Vagina (tissue), 2 donors: ENCODE measurements at regions not wholly inside any gene's neighbourhood (a gene's known extent, or its start where the extent isn't known, plus 50 kb on each side); places are given as distances from the start of the nearest gene placed in this dataset.

Experiments used
- DNase-seq, 2 donors: peaks; one replicate each; pipeline ENCODE4 v3.0.0-alpha.2; 2017; ENCODE audit errors: extremely low spot score in 2 of 2
- H3K27ac ChIP-seq: fragments of 200-600 bp; sonication (generic); one replicate; pipeline ENCODE4 v1.5.1; 2019
- H3K27me3 ChIP-seq: fragments of 200-600 bp; sonication (generic); one replicate; pipeline ENCODE4 v1.5.1; 2019
- H3K36me3 ChIP-seq, 2 donors: fragments of 200-600 bp; sonication (generic); one replicate each; pipeline ENCODE4 v1.5.1; 2017 to 2019
- H3K4me1 ChIP-seq: fragments of 200-600 bp; sonication (generic); one replicate; pipeline ENCODE4 v1.5.1; 2019
- H3K4me3 ChIP-seq, 2 donors: fragments of 200-600 bp; sonication (generic); 1 replicate in 1 of 2; 2 replicates in 1 of 2; pipeline ENCODE4 v1.5.1; 2016 to 2019
- H3K9me3 ChIP-seq: fragments of 200-600 bp; sonication (generic); one replicate; pipeline ENCODE4 v1.5.1; 2019
- CTCF ChIP-seq, 3 experiments: fragments of 450-650 bp in 2 of 3; fragments of 200-600 bp in 1 of 3; sonication (generic) in 1 of 3; IDR thresholded peaks; one replicate each; pipeline ENCODE4 v1.5.1; 2017 to 2019; ENCODE audit warnings: antibody characterized with exemption in 3 of 3, mild to moderate bottlenecking in 2 of 3, moderate library complexity in 2 of 3
- POLR2A ChIP-seq, 2 donors: fragments of 450-650 bp; IDR thresholded peaks; one replicate each; pipeline ENCODE4 v1.6.1; 2017; ENCODE audit warnings: antibody characterized with exemption in 2 of 2, mild to moderate bottlenecking in 2 of 2, moderate library complexity in 2 of 2
- POLR2AphosphoS5 ChIP-seq, 2 donors: sonication (generic); formaldehyde crosslinking; IDR thresholded peaks; one replicate each; pipeline ENCODE4 v1.9.0; 2017; ENCODE audit warnings: antibody characterized with exemption in 2 of 2, mild to moderate bottlenecking in 2 of 2, low read depth in 1 of 2; ENCODE audit not compliant: insufficient read depth in 1 of 2
- intact Hi-C: fragments of 100-400 bp; cut with DNase I; formaldehyde crosslinking; loops from one replicate; pipeline ENCODE4 v1.15.1; 2023

- Histone ChIP-seq H3K9me3 (no peaks in the 10 kb centered on the region), H3K36me3 (no peaks in the 10 kb centered on the region), H3K4me1 (peaks cover 23% of the 10 kb centered on the region), H3K4me3 (no peak overlapping the region), H3K27me3 (no peaks in the 10 kb centered on the region), H3K27ac (no peak overlapping the region)
- TF ChIP-seq POLR2A (IDR thresholded peaks at IDR 0.05) (no peak), CTCF (IDR thresholded peaks at IDR 0.05) (no peak), POLR2AphosphoS5 (IDR thresholded peaks at IDR 0.05; ENCODE audit: insufficient read depth in 1 of 2, low read depth in 1 of 2) (no peak)
- intact Hi-C loops: no loop called here
- no peak for DNase-seq
Observed at GRCh38 chr14:30225176-30225575, 297.5 kb upstream of the PRKD1 start.

- peaks cover 23% of the 10 kb centered on the region for H3K4me1 ChIP-seq
- H3K9me3 ChIP-seq: no peaks in the 10 kb centered on the region
- no peak for DNase-seq
- H3K27me3 ChIP-seq: no peaks in the 10 kb centered on the region
- intact Hi-C loops: no loop called here
- H3K36me3 ChIP-seq: no peaks in the 10 kb centered on the region
- TF ChIP-seq CTCF (IDR thresholded peaks at IDR 0.05) (no peak), POLR2AphosphoS5 (IDR thresholded peaks at IDR 0.05; ENCODE audit: insufficient read depth in 1 of 2, low read depth in 1 of 2) (no peak), POLR2A (IDR thresholded peaks at IDR 0.05) (no peak)
- H3K27ac ChIP-seq: no peak overlapping the region
- no peak overlapping the region for H3K4me3 ChIP-seq
Observed at GRCh38 chr14:30227436-30227835, 299.8 kb upstream of the PRKD1 start.

GRCh38 chr14:30227876-30228275 is 300.2 kb upstream of the PRKD1 start:
- Histone ChIP-seq H3K27me3 (no peaks in the 10 kb centered on the region), H3K4me1 (peaks cover 23% of the 10 kb centered on the region), H3K27ac (no peak overlapping the region), H3K36me3 (no peaks in the 10 kb centered on the region), H3K4me3 (no peak overlapping the region), H3K9me3 (no peaks in the 10 kb centered on the region)
- peak in 1 of 2 donors; percentile 21 for TF ChIP-seq POLR2AphosphoS5 (IDR thresholded peaks at IDR 0.05; ENCODE audit: insufficient read depth in 1 of 2, low read depth in 1 of 2)
- no peak for TF ChIP-seq CTCF (IDR thresholded peaks at IDR 0.05)
- TF ChIP-seq POLR2A (IDR thresholded peaks at IDR 0.05): no peak
- DNase-seq: no peak
- intact Hi-C loops: no loop called here

GRCh38 chr14:30230719-30231118 is 303.1 kb upstream of the PRKD1 start:
- intact Hi-C loops: no loop called here

GRCh38 chr14:30234966-30235365 is 307.3 kb upstream of the PRKD1 start:
- H3K9me3 ChIP-seq: no peaks in the 10 kb centered on the region
- no peaks in the 10 kb centered on the region for H3K4me1 ChIP-seq
- no peaks in the 10 kb centered on the region for H3K36me3 ChIP-seq
- H3K27me3 ChIP-seq: no peaks in the 10 kb centered on the region
- no peak overlapping the region for H3K4me3 ChIP-seq
- no peak for TF ChIP-seq POLR2AphosphoS5 (IDR thresholded peaks at IDR 0.05; ENCODE audit: insufficient read depth in 1 of 2, low read depth in 1 of 2)
- no peak for TF ChIP-seq POLR2A (IDR thresholded peaks at IDR 0.05)
- TF ChIP-seq CTCF (IDR thresholded peaks at IDR 0.05): no peak
- intact Hi-C loops: no loop called here
- no peak overlapping the region for H3K27ac ChIP-seq
- no peak for DNase-seq

More at GRCh38 chr14:30230719-30231118, 303.1 kb upstream of the PRKD1 start:
- DNase-seq: no peak
- no peaks in the 10 kb centered on the region for H3K9me3 ChIP-seq
- peaks cover 12% of the 10 kb centered on the region for H3K4me1 ChIP-seq
- no peaks in the 10 kb centered on the region for H3K36me3 ChIP-seq
- no peak overlapping the region for H3K4me3 ChIP-seq
- TF ChIP-seq CTCF (IDR thresholded peaks at IDR 0.05) (no peak), POLR2AphosphoS5 (IDR thresholded peaks at IDR 0.05; ENCODE audit: insufficient read depth in 1 of 2, low read depth in 1 of 2) (no peak), POLR2A (IDR thresholded peaks at IDR 0.05) (no peak)
- no peak overlapping the region for H3K27ac ChIP-seq
- H3K27me3 ChIP-seq: no peaks in the 10 kb centered on the region
